Esophagus squamous epithelium (tissue), 5 donors: ENCODE measurements at regions not wholly inside any gene's neighbourhood (a gene's known extent, or its start where the extent isn't known, plus 50 kb on each side); places are given as distances from the start of the nearest gene placed in this dataset.

Source experiments
- DNase-seq: peaks from one replicate; lab custom pipeline; 2025; lab: John Stamatoyannopoulos, UW
- H3K27ac ChIP-seq, 4 donors: fragments of 200-600 bp; sonication (generic); one replicate each; pipeline ENCODE4 v1.5.1; 2016 to 2019; ENCODE audit warnings: mild to moderate bottlenecking in 1 of 4
- H3K27me3 ChIP-seq, 4 donors: fragments of 200-600 bp; sonication (generic); 1 replicate in 3 of 4; 2 replicates in 1 of 4; pipeline versions ENCODE4 v1.5.1 to v1.6.0; 2017 to 2021; ENCODE audit warnings: antibody characterized with exemption in 1 of 4
- H3K36me3 ChIP-seq, 3 donors: fragments of 200-600 bp; sonication (generic); one replicate each; pipeline ENCODE4 v1.5.1; 2016 to 2019
- H3K4me1 ChIP-seq, 3 donors: fragments of 200-600 bp; sonication (generic); one replicate each; pipeline ENCODE4 v1.5.1; 2017 to 2019
- H3K4me3 ChIP-seq, 4 donors: fragments of 200-600 bp; sonication (generic); 1 replicate in 3 of 4; 2 replicates in 1 of 4; pipeline ENCODE4 v1.5.1; 2016 to 2019; ENCODE audit warnings: mild to moderate bottlenecking in 2 of 4, moderate library complexity in 1 of 4
- H3K9me3 ChIP-seq, 3 donors: fragments of 200-600 bp; sonication (generic); one replicate each; pipeline ENCODE4 v1.5.1; 2016 to 2019
- CTCF ChIP-seq, 6 experiments: fragments of 450-650 bp in 4 of 6; fragments of 200-600 bp in 2 of 6; sonication (generic) in 2 of 6; IDR thresholded peaks; one replicate each; pipeline ENCODE4 v1.5.1; 2016 to 2019; ENCODE audit warnings: antibody characterized with exemption in 6 of 6, mild to moderate bottlenecking in 4 of 6, moderate library complexity in 4 of 6
- POLR2A ChIP-seq, 4 donors: fragments of 450-650 bp; IDR thresholded peaks; one replicate each; pipeline ENCODE4 v1.6.1; 2017; ENCODE audit warnings: antibody characterized with exemption in 4 of 4, mild to moderate bottlenecking in 4 of 4, moderate library complexity in 3 of 4
- WGBS, 2 donors: methylation state at CpG; one replicate each; pipeline ENCODE4 v1.1.5; 2018; 5-methylcytosine and 5-hydroxymethylcytosine counted together
- intact Hi-C: fragments of 100-400 bp; cut with DNase I; formaldehyde crosslinking; loops from one replicate; pipeline ENCODE4 v1.15.0; 2022
- donor health status: DM: yes; HTN: yes; CAD: no.

GRCh38 chr4:136106753-136107152, 1425.5 kb downstream of the PCDH18 start:
- WGBS, 2 donors: 20 to 22% methylated on average over 1 of the region's 1 CpG
- Histone ChIP-seq H3K4me3 (no peak overlapping the region), H3K27ac (no peak overlapping the region), H3K9me3 (no peaks in the 10 kb centered on the region), H3K4me1 (no peaks in the 10 kb centered on the region), H3K36me3 (no peaks in the 10 kb centered on the region), H3K27me3 (no peaks in the 10 kb centered on the region)
- intact Hi-C loops: no loop called here
- TF ChIP-seq POLR2A (IDR thresholded peaks at IDR 0.05) (no peak), CTCF (IDR thresholded peaks at IDR 0.05) (no peak)
- no peak for DNase-seq

- no peak for TF ChIP-seq POLR2A (IDR thresholded peaks at IDR 0.05)
- no peak for TF ChIP-seq CTCF (IDR thresholded peaks at IDR 0.05)
- no peaks in the 10 kb centered on the region for H3K36me3 ChIP-seq
- H3K27me3 ChIP-seq: no peaks in the 10 kb centered on the region
- H3K9me3 ChIP-seq: no peaks in the 10 kb centered on the region
- DNase-seq: no peak
- H3K27ac ChIP-seq: no peak overlapping the region
- H3K4me3 ChIP-seq: no peak overlapping the region
- intact Hi-C loops: no loop called here
- 62 to 68% methylated on average over 4 of the region's 4 CpGs for WGBS, 2 donors
- no peaks in the 10 kb centered on the region for H3K4me1 ChIP-seq
Observed at GRCh38 chr4:136103616-136104015, 1428.7 kb downstream of the PCDH18 start.

- 69 to 81% methylated on average over 4 of the region's 4 CpGs for WGBS, 2 donors
- H3K27me3 ChIP-seq: no peaks in the 10 kb centered on the region
- DNase-seq: no peak
- H3K27ac ChIP-seq: no peak overlapping the region
- intact Hi-C loops: no loop called here
- H3K36me3 ChIP-seq: no peaks in the 10 kb centered on the region
- H3K4me1 ChIP-seq: no peaks in the 10 kb centered on the region
- H3K9me3 ChIP-seq: no peaks in the 10 kb centered on the region
- H3K4me3 ChIP-seq: no peak overlapping the region
- TF ChIP-seq POLR2A (IDR thresholded peaks at IDR 0.05): no peak
- no peak for TF ChIP-seq CTCF (IDR thresholded peaks at IDR 0.05)
Observed at GRCh38 chr4:136097676-136098075, 1434.6 kb downstream of the PCDH18 start.

- WGBS, 2 donors: 59 to 66% methylated on average over 4 of the region's 4 CpGs
- Histone ChIP-seq H3K27ac (no peak overlapping the region), H3K4me3 (no peak overlapping the region), H3K9me3 (no peaks in the 10 kb centered on the region), H3K4me1 (no peaks in the 10 kb centered on the region), H3K27me3 (no peaks in the 10 kb centered on the region), H3K36me3 (no peaks in the 10 kb centered on the region)
- no peak for DNase-seq
- TF ChIP-seq CTCF (IDR thresholded peaks at IDR 0.05): no peak
- no peak for TF ChIP-seq POLR2A (IDR thresholded peaks at IDR 0.05)
- intact Hi-C loops: no loop called here
Observed at GRCh38 chr4:136088211-136088867, 1444.0 kb downstream of the PCDH18 start.

- TF ChIP-seq POLR2A (IDR thresholded peaks at IDR 0.05) (no peak), CTCF (IDR thresholded peaks at IDR 0.05) (no peak)
- intact Hi-C loops: no loop called here
- DNase-seq: no peak
Observed at GRCh38 chr4:136078976-136079375, 1453.3 kb downstream of the PCDH18 start.

More at GRCh38 chr4:136078976-136079375, 1453.3 kb downstream of the PCDH18 start:
- Histone ChIP-seq H3K36me3 (no peaks in the 10 kb centered on the region), H3K27me3 (no peaks in the 10 kb centered on the region), H3K27ac (no peak overlapping the region), H3K4me1 (no peaks in the 10 kb centered on the region), H3K4me3 (no peak overlapping the region), H3K9me3 (no peaks in the 10 kb centered on the region)
- WGBS, 2 donors: 13 to 21% methylated on average over 1 of the region's 1 CpG
